ENCODE measurements at regions not wholly inside any gene's neighbourhood (a gene's known extent, or its start where the extent isn't known, plus 50 kb on each side); places are given as distances from the start of the nearest gene placed in this dataset.

GRCh38 chr7:91533996-91534395 is 269.8 kb downstream of the FZD1 start:
- TF ChIP-seq CTCF (conservative IDR thresholded peaks at IDR 0.05; ENCODE audit: low read depth, low read length) (no peak), EZH2 (IDR thresholded peaks at IDR 0.05; ENCODE audit: borderline replicate concordance, low read depth, low read length, poor library complexity, severe bottlenecking) (no peak)

All from A673 (cell line).